Right kidney (tissue), 1 donor: ENCODE measurements at regions not wholly inside any gene's neighbourhood (a gene's known extent, or its start where the extent isn't known, plus 50 kb on each side); places are given as distances from the start of the nearest gene placed in this dataset.

Experiments used
- DNase-seq: peaks from one replicate; pipeline ENCODE4 v3.0.0-alpha.2; 2016

- DNase-seq, result no peak
These were observed 652.7 kb upstream of the FANCL start for GRCh38 chr2:58893656-58894351.

DNA sequence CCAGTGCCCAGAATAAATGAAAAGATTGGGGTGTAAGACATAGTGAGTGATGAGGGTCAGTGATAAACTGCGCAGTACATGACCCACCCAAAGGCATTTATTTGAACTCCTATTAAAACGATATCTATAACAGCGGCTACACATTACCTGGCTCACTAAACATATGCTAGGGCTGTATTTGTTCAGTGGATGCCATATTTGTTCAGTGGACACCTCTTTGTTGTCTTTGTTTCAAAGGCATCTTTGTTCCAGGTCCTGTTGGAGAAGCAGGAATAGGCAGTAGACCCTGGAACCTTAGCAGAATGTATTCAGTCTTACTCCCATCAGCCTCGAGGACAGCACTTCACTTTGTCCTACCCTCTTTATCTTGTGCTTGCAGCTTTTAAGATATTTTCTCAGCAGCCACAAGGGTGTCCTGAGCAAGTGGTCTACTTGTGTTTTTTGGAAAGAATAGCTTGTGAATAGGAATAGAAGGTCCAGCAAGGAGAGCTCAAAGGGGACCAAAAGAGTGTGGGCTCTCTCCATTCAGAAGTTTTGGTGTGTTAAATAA, 650.8 kb upstream of the FANCL start:
- no peak for DNase-seq

DNA sequence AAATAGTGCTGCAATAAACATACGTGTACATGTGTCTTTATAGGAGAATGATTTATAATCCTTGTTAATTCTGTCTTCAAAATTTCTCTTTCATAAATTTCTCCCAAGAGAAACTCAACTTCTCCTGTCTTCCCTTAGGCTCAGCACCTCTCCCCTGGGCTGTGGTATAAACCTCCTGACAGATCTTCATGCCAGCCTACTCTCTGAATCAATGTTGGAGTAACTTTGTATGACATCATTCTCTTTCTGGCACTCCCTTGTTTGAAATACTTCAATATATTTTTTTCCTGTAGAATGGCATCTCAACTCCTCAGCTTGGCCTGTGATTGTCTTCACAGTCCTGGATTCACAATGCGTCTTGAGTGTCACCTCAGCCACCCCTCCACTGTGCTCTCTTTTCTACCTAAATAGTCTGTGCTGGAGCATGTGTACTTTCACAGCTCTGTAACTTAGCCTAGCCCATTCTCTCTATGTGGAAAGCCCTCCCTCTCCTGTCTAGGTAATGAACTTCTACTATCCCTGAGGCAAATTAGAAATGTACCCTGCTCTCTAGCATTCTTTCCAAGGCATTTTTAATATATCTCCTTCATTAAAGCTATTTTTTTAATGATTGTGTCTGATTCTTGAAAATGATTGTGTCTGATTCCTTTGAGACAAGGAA, 649.9 kb upstream of the FANCL start:
- DNase-seq, result no peak

- no peak for DNase-seq
These were observed 644.9 kb upstream of the FANCL start for GRCh38 chr2:58886009-58886408.

DNA sequence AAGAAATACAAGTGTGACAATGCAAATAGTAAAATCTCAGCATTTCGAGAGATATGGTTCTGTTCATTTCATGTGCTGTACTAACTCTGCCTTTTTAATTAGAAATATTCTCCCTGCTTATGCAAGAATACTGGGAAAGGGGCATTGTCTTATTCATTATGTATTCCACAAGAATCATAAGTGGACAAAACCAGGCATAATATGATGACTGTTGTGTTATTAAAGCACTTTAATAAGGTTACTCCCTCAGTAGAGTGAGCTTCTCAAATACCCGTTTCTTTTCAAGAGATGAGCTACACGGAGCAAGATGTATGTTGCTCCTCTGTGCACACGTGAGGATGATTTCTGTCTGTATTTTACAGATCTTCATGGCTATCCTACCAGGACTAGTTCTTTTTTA, 638.7 kb upstream of the FANCL start:
- no peak for DNase-seq

DNA sequence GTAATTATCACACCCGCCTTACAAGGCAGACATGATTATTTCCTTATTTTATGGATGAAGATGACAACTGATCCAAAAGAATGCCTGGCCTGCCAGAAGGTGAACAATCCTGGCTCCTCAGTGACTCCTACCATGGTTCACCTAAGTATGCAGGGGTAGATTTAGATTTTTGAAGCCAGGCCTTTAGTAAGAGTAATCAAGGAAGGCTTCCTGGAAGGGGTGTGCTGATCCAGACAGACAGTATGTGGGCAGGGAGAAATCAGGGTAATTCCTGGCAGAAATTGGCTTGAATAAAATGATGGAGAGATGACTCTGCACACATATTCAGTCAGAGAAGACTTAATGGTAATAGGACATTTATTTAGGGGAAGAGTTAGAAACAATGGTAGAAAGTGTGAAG, 637.7 kb upstream of the FANCL start:
- no peak for DNase-seq

DNA sequence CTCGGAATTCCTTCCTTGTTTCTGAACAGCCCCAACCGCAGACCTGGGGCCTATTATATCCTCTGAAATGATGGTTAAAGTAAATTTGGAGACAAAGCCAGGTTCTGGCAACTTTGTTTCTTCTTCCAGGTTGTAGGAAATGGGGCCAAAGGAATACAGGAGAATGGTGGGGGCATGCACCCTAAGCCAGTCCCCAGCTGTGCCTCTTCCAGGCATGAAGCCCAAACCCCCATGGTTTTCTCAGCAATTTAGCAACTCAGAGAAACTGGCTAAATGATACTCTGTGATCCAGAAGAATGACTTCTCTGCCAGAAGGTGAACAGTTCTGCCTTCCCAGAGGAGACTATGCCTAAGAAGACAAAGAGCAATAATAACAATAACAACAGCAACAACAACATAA, 635.0 kb upstream of the FANCL start:
- DNase-seq, result no peak

GRCh38 chr2:58875436-58875835, 634.3 kb upstream of the FANCL start:
- no peak for DNase-seq

- no peak for DNase-seq
These were observed 630.5 kb upstream of the FANCL start for GRCh38 chr2:58871469-58872142.

GRCh38 chr2:58870704-58871103, 629.6 kb upstream of the FANCL start:
- DNase-seq, result no peak

GRCh38 chr2:58866946-58867345, 625.8 kb upstream of the FANCL start:
- no peak for DNase-seq

GRCh38 chr2:58866527-58866926, 625.4 kb upstream of the FANCL start:
- DNase-seq, result no peak

- DNase-seq, result no peak
These were observed 624.9 kb upstream of the FANCL start for GRCh38 chr2:58866040-58866439.

GRCh38 chr2:58865436-58865835, 624.3 kb upstream of the FANCL start:
- no peak for DNase-seq

- DNase-seq, result no peak
These were observed 621.1 kb upstream of the FANCL start for GRCh38 chr2:58862244-58862643.

DNA sequence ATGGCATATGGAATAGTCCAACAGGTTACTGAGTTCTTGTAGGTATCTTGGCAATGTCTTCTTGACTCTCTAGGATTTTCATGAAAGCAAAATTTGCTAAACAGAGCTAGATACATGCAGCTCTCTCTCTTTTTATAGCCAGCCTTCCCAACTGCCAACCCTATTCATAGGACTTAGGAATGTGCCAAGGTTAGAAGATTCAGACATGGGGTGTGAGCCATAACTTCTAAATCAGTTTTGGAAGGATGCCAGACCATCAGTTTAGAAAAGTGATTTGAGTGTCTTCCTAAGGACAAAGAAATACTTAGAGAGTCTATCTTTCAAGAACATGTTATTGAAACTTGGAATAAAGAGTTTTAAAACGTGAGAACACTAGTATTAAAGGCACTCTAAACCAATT, 619.5 kb upstream of the FANCL start:
- DNase-seq, result no peak

DNA sequence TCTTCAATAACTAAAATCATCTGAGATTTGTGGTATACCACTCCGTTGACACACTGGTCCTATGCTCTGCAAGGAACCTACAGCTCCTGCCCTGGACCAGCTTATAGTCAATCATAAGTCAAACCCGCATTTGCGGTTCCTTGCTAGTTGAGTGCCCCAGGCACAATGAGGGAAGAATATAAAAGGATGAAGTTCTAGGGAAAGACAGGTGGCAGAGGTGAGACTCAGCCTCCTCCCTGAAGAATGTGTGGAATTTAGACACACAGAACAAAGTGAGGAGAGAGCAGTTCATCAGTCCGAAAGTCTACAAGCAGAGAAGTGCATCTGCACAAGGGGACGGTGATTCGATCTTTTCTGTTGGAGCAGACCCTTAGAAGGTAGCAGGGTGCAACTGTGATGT, 615.0 kb upstream of the FANCL start:
- DNase-seq, result no peak

GRCh38 chr2:58853420-58853819, 612.3 kb upstream of the FANCL start:
- no peak for DNase-seq

DNA sequence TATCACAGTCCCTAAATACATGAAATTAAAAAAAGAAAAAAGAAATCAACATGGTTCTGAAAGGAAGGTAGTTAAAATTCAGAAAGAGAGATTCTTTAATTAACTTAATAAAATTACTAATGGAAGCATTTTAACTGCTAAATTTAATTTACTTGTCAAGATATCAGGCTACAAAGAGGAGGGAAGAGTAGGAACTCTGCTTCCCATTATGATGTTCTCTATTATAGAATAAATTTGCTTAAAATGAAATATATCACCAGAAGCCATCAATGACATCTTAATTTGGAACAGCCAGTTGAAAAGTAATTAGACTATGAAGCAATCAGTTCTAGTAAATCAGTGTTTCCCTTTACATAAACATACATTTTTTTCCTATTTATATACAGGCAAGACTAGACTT, 611.8 kb upstream of the FANCL start:
- DNase-seq, result no peak

GRCh38 chr2:58852243-58852642, 611.1 kb upstream of the FANCL start:
- DNase-seq, result no peak

DNA sequence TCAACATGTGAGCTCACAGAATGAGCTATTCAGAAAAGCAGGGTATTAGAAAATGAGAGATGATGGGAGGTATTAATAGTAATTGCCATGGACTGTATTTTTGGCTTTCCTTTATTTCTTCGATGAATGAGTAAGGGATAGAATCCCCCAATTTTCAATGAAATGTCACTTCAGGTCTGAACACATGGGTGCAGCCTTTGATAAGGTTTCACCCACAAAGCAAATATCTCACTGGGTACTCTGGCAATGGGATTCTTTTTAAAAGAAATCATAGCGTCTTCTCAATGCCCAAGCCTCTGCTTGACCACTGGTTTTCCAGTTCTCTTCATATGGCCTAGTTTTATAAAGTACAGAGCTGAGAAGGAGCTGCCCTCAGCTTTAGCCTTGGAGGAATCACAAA, 610.5 kb upstream of the FANCL start:
- no peak for DNase-seq

GRCh38 chr2:58845011-58845410, 603.9 kb upstream of the FANCL start:
- no peak for DNase-seq

DNA sequence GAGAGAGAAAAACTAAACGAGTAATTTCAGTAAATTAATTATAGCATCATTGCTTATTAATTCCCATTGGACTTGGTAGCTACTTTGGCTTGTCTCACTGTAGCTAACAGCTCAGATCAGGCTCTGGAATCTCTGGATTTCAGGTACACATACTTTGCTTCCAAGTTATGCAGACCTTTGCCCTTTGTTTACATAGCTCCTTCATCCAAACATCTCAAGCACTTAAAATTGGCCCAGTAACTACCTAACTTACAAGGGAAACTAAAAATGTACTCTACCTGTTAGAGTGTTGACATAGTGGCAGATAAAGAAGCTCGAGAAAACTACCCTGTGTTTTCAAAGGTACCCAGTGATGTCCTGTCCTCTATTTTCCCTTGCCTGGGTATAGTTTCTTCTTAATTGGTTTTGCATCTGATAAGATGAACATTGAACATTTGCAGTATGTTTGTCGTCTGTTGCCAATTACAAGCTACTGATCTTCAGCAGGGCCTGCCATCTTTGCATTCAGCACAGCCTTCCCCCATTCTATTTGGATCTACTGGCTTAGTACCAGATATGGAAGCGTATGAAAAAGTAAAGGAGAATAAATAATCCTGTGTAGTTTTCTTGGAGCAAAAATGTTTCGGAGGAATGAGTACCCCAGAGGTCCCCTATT, 601.5 kb upstream of the FANCL start:
- no peak for DNase-seq
